ENCODE measurements at regions not wholly inside any gene's neighbourhood (a gene's known extent, or its start where the extent isn't known, plus 50 kb on each side); places are given as distances from the start of the nearest gene placed in this dataset.

GRCh38 chr13:22945321-22946226 is 235.2 kb upstream of the SGCG start:
- Histone ChIP-seq H3K36me3 (ENCODE audit: control insufficient read depth in 1 of 2, insufficient read depth in 2 of 2, low read length in 2 of 2) (no peaks in the 10 kb centered on the region), H3K27me3 (ENCODE audit: insufficient read depth, low read length) (no peaks in the 10 kb centered on the region), H3K9me3 (ENCODE audit: control insufficient read depth in 1 of 2, insufficient read depth in 1 of 2, low read depth in 1 of 2, low read length in 2 of 2) (no peaks in the 10 kb centered on the region), H3K79me2 (ENCODE audit: insufficient read depth, low read length) (no peaks in the 10 kb centered on the region), H2AFZ (ENCODE audit: low read depth, low read length, poor library complexity, severe bottlenecking) (no peak overlapping the region), H3K4me1 (ENCODE audit: control insufficient read depth in 1 of 2, insufficient read depth in 2 of 2, low read length in 2 of 2) (no peaks in the 10 kb centered on the region), H3K9ac (ENCODE audit: low read length) (no peak overlapping the region), H3K4me3 (replicated peaks in 1 of 2; ENCODE audit: low read depth in 1 of 2, low read length in 2 of 2) (no peak overlapping the region), H3K4me2 (ENCODE audit: low read length) (no peak overlapping the region), H3K27ac (ENCODE audit: low read depth, low read length) (no peak overlapping the region), H4K20me1 (ENCODE audit: insufficient read depth) (no peaks in the 10 kb centered on the region), H3K9me2 (ENCODE audit: insufficient read depth) (no peaks in the 10 kb centered on the region)
- ATAC-seq (no peak), DNase-seq (ENCODE audit: low read depth, low spot score) (no peak)
- TF ChIP-seq, protein P1, sequence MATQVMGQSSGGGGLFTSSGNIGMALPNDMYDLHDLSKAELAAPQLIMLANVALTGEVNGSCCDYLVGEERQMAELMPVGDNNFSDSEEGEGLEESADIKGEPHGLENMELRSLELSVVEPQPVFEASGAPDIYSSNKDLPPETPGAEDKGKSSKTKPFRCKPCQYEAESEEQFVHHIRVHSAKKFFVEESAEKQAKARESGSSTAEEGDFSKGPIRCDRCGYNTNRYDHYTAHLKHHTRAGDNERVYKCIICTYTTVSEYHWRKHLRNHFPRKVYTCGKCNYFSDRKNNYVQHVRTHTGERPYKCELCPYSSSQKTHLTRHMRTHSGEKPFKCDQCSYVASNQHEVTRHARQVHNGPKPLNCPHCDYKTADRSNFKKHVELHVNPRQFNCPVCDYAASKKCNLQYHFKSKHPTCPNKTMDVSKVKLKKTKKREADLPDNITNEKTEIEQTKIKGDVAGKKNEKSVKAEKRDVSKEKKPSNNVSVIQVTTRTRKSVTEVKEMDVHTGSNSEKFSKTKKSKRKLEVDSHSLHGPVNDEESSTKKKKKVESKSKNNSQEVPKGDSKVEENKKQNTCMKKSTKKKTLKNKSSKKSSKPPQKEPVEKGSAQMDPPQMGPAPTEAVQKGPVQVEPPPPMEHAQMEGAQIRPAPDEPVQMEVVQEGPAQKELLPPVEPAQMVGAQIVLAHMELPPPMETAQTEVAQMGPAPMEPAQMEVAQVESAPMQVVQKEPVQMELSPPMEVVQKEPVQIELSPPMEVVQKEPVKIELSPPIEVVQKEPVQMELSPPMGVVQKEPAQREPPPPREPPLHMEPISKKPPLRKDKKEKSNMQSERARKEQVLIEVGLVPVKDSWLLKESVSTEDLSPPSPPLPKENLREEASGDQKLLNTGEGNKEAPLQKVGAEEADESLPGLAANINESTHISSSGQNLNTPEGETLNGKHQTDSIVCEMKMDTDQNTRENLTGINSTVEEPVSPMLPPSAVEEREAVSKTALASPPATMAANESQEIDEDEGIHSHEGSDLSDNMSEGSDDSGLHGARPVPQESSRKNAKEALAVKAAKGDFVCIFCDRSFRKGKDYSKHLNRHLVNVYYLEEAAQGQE (IDR thresholded peaks at IDR 0.05; ENCODE audit: low read depth): no peak
- TF ChIP-seq MAX (IDR thresholded peaks at IDR 0.05) (no peak), TCF7L2 (IDR thresholded peaks at IDR 0.05; ENCODE audit: borderline replicate concordance, extremely low read depth, insufficient read depth, insufficient read length) (no peak)
- ChIA-PET POLR2A (no interaction called here), RAD21 (ENCODE audit: low non-redundant PET in 1 of 2, low total read pairs in 2 of 2, uncharacterized antibody in 2 of 2, unreplicated experiment in 2 of 2) (no interaction called here), CTCF (interaction anchor here (1.9 kb wide), 1 partner anchor 75 kb away, joined by 6 read pairs; no protein-coding TSS in a partner anchor)
- BruUV-seq (replicated peaks): no TSS peak
- intact Hi-C loops (cut with micrococcal nuclease): loop anchor here (10.0 kb wide), 2 partner anchors 79 to 229 kb away; no protein-coding TSS in a partner anchor

All from HCT116 (cell line).